MM.1S (cell line): ENCODE measurements at regions not wholly inside any gene's neighbourhood (a gene's known extent, or its start where the extent isn't known, plus 50 kb on each side); places are given as distances from the start of the nearest gene placed in this dataset.
"Not testable (repeated sequence)": the region's sequence is repeated elsewhere in the genome, so short reads cannot be mapped to it uniquely, and the experiment has no call there.

ENCODE experiments used
- EZH2 ChIP-seq: fragments of 300-600 bp; sonication (generic); optimal IDR thresholded peaks from 2 replicates; pipeline ENCODE3; 2017; ENCODE audit warnings: low read depth, mild to moderate bottlenecking, antibody characterized with exemption, low read length, mixed read lengths
- EZH2phosphoT487 ChIP-seq: fragments of 300-600 bp; sonication (generic); IDR thresholded peaks from 2 replicates; pipeline ENCODE4 v1.6.1; 2018; ENCODE audit warnings: antibody characterized with exemption, low read length
- TF ChIP-seq, protein P1 (sequence below): fragments of 300-600 bp; sonication (generic); IDR thresholded peaks from 2 replicates; pipeline ENCODE4 v1.5.1; 2016; ENCODE audit warnings: antibody characterized with exemption, low read length, mixed read lengths

DNA sequence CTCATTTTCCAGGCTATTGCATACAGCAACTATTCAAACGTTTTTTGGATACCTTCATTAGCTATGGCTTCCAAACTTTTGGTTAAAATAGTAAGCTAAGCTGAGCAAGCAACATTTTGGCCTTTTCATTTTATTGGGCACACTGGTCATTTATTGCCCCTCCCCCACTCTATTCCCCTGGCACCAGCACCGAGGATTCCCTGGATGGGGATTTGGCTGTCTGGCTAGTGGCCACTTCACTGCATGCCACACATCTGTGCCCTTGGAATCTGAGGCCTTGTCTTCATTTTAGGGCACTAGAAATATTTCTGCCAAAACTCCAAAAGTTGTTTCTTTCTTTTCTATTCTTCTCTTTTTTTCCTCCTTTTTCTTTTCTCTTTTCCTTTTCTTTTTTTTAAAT lies 980.7 kb downstream of the LTN1 start:
- TF ChIP-seq, protein P1, sequence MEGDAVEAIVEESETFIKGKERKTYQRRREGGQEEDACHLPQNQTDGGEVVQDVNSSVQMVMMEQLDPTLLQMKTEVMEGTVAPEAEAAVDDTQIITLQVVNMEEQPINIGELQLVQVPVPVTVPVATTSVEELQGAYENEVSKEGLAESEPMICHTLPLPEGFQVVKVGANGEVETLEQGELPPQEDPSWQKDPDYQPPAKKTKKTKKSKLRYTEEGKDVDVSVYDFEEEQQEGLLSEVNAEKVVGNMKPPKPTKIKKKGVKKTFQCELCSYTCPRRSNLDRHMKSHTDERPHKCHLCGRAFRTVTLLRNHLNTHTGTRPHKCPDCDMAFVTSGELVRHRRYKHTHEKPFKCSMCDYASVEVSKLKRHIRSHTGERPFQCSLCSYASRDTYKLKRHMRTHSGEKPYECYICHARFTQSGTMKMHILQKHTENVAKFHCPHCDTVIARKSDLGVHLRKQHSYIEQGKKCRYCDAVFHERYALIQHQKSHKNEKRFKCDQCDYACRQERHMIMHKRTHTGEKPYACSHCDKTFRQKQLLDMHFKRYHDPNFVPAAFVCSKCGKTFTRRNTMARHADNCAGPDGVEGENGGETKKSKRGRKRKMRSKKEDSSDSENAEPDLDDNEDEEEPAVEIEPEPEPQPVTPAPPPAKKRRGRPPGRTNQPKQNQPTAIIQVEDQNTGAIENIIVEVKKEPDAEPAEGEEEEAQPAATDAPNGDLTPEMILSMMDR = not testable (repeated sequence)
- not testable (repeated sequence) for TF ChIP-seq EZH2, EZH2phosphoT487
